GM23248 (cell line): ENCODE measurements at regions not wholly inside any gene's neighbourhood (a gene's known extent, or its start where the extent isn't known, plus 50 kb on each side); places are given as distances from the start of the nearest gene placed in this dataset.

ENCODE experiments used
- DNase-seq: peaks from one replicate; pipeline ENCODE4 v3.0.0-alpha.2; 2015
- H2AFZ ChIP-seq: fragments of 200-600 bp; sonication (generic); 2 replicates; pipeline ENCODE4 v1.6.1; 2016; ENCODE audit warnings: antibody characterized with exemption
- H3F3A ChIP-seq: fragments of 200-600 bp; sonication (generic); 2 replicates; pipeline ENCODE4 v1.6.1; 2016; ENCODE audit warnings: mild to moderate bottlenecking, antibody characterized with exemption, mixed run types; ENCODE audit not compliant: insufficient read depth
- H3K27ac ChIP-seq: fragments of 200-600 bp; sonication (generic); 2 replicates; pipeline ENCODE4 v1.5.1; 2016; ENCODE audit warnings: mild to moderate bottlenecking
- H3K27me3 ChIP-seq: fragments of 200-600 bp; sonication (generic); replicated peaks from 2 replicates; pipeline ENCODE4 v1.6.1; 2016; ENCODE audit warnings: mild to moderate bottlenecking; ENCODE audit not compliant: insufficient read depth
- H3K36me3 ChIP-seq: fragments of 200-600 bp; sonication (generic); 2 replicates; pipeline ENCODE4 v1.6.1; 2016; ENCODE audit warnings: low read depth, mild to moderate bottlenecking
- H3K4me1 ChIP-seq: fragments of 200-600 bp; sonication (generic); 2 replicates; pipeline ENCODE4 v1.6.1; 2016; ENCODE audit warnings: mild to moderate bottlenecking; ENCODE audit not compliant: insufficient read depth
- H3K4me2 ChIP-seq: fragments of 200-600 bp; sonication (generic); one replicate; pipeline ENCODE4 v1.6.1; 2016; ENCODE audit warnings: mild to moderate bottlenecking; ENCODE audit not compliant: unreplicated experiment
- H3K4me3 ChIP-seq: fragments of 200-600 bp; sonication (generic); 2 replicates; pipeline ENCODE4 v1.5.1; 2016; ENCODE audit warnings: mild to moderate bottlenecking
- H3K79me2 ChIP-seq: fragments of 200-600 bp; sonication (generic); 2 replicates; pipeline ENCODE4 v1.6.1; 2016; ENCODE audit warnings: mild to moderate bottlenecking; ENCODE audit not compliant: insufficient read depth
- H3K9ac ChIP-seq: fragments of 200-600 bp; sonication (generic); 2 replicates; pipeline ENCODE4 v1.6.1; 2016; ENCODE audit warnings: mild to moderate bottlenecking
- H3K9me2 ChIP-seq: fragments of 200-600 bp; sonication (generic); 2 replicates; pipeline ENCODE4 v1.6.1; 2016; ENCODE audit warnings: mixed run types, mild to moderate bottlenecking, moderate library complexity; ENCODE audit not compliant: insufficient read depth
- H3K9me3 ChIP-seq: fragments of 200-600 bp; sonication (generic); one replicate; pipeline ENCODE4 v1.6.1; 2017; ENCODE audit warnings: low read depth
- H4K20me1 ChIP-seq: fragments of 200-600 bp; sonication (generic); 2 replicates; pipeline ENCODE4 v1.6.0; 2016; ENCODE audit not compliant: insufficient read depth
- EZH2 ChIP-seq: fragments of 200-600 bp; sonication (generic); IDR thresholded peaks from 2 replicates; pipeline ENCODE4 v1.6.1; 2018; ENCODE audit warnings: antibody characterized with exemption, mild to moderate bottlenecking; ENCODE audit not compliant: insufficient read depth, poor library complexity, severe bottlenecking
- EZH2phosphoT487 ChIP-seq: fragments of 200-600 bp; sonication (generic); IDR thresholded peaks from 2 replicates; pipeline ENCODE4 v1.6.1; 2018; ENCODE audit warnings: antibody characterized with exemption, moderate library complexity, mild to moderate bottlenecking, low read depth; ENCODE audit not compliant: insufficient read depth
- WGBS, 2 experiments: methylation state at CpG; one replicate each; pipeline ENCODE4 v1.1.6; 2015 to 2017; ENCODE audit warnings: low lambda C conversion rate in 2 of 2, low coverage in 1 of 2; ENCODE audit errors: missing lambda C conversion rate in 2 of 2; 5-methylcytosine and 5-hydroxymethylcytosine counted together
- in situ Hi-C: fragments of 300-500 bp; cut with MboI; formaldehyde crosslinking; loops from 2 replicates; pipeline ENCODE4 v1.15.0; 2020

DNA sequence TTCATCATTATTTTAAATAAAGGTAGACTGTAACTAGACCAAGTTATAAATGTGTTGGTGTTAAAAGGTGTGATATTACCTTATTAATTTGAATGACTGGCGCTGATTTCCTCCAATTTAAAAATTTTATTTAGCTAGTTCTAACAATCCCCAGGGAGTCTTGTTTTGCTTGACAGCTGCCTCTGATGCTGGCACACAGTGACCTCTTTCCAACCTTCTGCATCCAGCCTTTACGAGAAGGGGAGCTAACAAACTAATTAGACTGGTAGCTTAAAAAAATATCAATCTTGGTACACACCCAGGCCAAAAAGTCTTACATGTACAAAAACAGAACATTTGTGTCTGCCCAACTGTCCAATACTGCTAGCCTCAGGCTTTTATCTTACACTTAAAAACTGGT is 51.8 kb upstream of the ENPEP start:
- Histone ChIP-seq H3K4me1 (no peaks in the 10 kb centered on the region), H2AFZ (no peak overlapping the region), H3K4me2 (no peak overlapping the region), H3K4me3 (no peak overlapping the region), H3K9ac (no peak overlapping the region), H3K9me3 (no peaks in the 10 kb centered on the region), H3K27me3 (peaks cover 8% of the 10 kb centered on the region; the same call in 1 of the 2 replicates), H3K36me3 (no peaks in the 10 kb centered on the region), H3K79me2 (no peaks in the 10 kb centered on the region), H3K9me2 (no peaks in the 10 kb centered on the region), H3K27ac (no peak overlapping the region), H4K20me1 (no peaks in the 10 kb centered on the region), H3F3A (no peaks in the 10 kb centered on the region)
- WGBS, 2 experiments, result 16 to 21% methylated on average over 2 of the region's 2 CpGs
- in situ Hi-C loops, result no loop called here
- DNase-seq, result no peak
- TF ChIP-seq EZH2phosphoT487 (no peak), EZH2 (no peak)

DNA sequence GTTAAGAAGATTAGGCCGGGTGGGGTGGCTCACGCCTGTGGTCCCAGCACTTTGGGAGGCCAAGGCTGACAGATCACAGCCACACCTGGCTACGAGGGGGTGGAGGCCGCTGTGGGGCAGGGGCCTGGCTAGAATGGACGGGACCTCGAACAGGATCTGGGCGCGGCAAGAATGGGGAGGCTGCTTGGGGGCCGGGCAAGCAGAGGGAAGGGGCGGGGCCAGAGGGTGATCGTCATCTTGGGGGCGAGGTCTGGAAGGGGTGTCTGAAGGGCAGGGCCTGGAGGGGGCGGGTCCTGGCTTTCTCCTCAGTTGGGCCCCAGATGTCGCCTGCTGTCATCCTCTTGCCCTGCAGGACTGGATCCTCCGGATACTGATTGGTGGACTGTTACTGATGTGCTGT is 57.3 kb upstream of the ENPEP start:
- Histone ChIP-seq H3F3A (no peaks in the 10 kb centered on the region), H3K4me1 (no peaks in the 10 kb centered on the region), H3K4me3 (no peak overlapping the region), H2AFZ (no peak overlapping the region), H3K9me3 (no peaks in the 10 kb centered on the region), H3K79me2 (no peaks in the 10 kb centered on the region), H4K20me1 (no peaks in the 10 kb centered on the region), H3K27ac (no peak overlapping the region), H3K9me2 (no peaks in the 10 kb centered on the region), H3K9ac (no peak overlapping the region), H3K27me3 (0 out of 2 replicates have a peak, but pooled peaks cover 3% of the 10 kb centered on the region), H3K36me3 (no peaks in the 10 kb centered on the region), H3K4me2 (no peak overlapping the region)
- WGBS, 2 experiments, result 68 to 81% methylated on average over 11 to 15 of the region's 15 CpGs
- DNase-seq, result no peak
- TF ChIP-seq EZH2 (no peak), EZH2phosphoT487 (no peak)
- in situ Hi-C loops, result no loop called here

DNA sequence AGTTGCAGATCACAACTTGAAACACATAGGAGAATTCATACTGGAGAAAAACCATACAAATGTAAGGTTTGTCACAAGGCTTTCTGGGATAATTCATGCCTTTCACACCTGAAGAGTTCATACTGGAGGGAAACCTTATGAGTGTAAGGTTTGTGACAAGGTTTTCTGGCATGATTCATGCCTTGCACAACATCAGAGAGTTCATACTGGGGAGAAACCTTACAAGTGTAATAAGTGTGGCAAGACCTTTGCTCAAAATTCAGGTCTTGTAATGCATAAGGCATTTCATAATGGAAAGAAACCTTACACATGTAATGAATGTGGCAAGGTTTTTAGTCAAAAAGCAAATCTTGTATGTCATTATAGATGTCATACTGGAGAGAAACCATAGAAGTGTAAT is 58.8 kb upstream of the ENPEP start:
- in situ Hi-C loops, result no loop called here
- no peak for TF ChIP-seq EZH2phosphoT487
- no peak for TF ChIP-seq EZH2
- no peaks in the 10 kb centered on the region for H3K4me1 ChIP-seq
- DNase-seq, result no peak
- H3K36me3 ChIP-seq, result no peaks in the 10 kb centered on the region
- no peak overlapping the region for H2AFZ ChIP-seq
- H3K4me3 ChIP-seq, result no peak overlapping the region
- H3K4me2 ChIP-seq, result no peak overlapping the region
- H3K9ac ChIP-seq, result no peak overlapping the region
- H3K27me3 ChIP-seq, result no peaks in the 10 kb centered on the region
- H3F3A ChIP-seq, result no peaks in the 10 kb centered on the region
- H3K9me3 ChIP-seq, result no peaks in the 10 kb centered on the region
- H3K27ac ChIP-seq, result no peak overlapping the region
- H4K20me1 ChIP-seq, result no peaks in the 10 kb centered on the region
- no peaks in the 10 kb centered on the region for H3K9me2 ChIP-seq
- H3K79me2 ChIP-seq, result no peaks in the 10 kb centered on the region

DNA sequence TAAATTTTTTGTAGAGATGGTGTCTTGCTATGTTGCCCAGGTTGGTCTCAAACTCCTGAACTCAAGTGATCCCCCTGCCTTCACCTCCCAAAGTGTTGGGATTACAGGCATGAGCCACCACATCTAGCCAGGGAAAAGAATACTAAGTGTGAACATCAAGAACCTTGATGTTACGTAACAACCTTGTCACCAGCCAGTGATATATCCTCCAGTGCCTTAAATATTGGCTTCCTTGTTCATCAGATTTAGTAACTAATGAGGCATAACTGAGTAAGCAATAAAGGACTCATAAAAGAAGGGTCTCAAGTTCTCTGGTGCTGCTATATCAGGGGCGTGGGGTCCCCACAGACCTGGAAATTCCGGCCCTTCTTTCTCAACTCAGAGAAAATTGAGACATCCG is 60.5 kb upstream of the ENPEP start:
- Histone ChIP-seq H3K79me2 (no peaks in the 10 kb centered on the region), H4K20me1 (no peaks in the 10 kb centered on the region), H3K36me3 (no peaks in the 10 kb centered on the region), H3K4me2 (no peak overlapping the region), H3K27me3 (no peaks in the 10 kb centered on the region), H3K4me3 (no peak overlapping the region), H3F3A (no peaks in the 10 kb centered on the region), H3K9ac (no peak overlapping the region), H2AFZ (no peak overlapping the region), H3K4me1 (no peaks in the 10 kb centered on the region), H3K9me3 (no peaks in the 10 kb centered on the region), H3K27ac (no peak overlapping the region), H3K9me2 (no peaks in the 10 kb centered on the region)
- TF ChIP-seq EZH2phosphoT487 (no peak), EZH2 (no peak)
- in situ Hi-C loops, result no loop called here
- 62 to 66% methylated on average over 4 of the region's 4 CpGs for WGBS, 2 experiments
- no peak for DNase-seq

DNA sequence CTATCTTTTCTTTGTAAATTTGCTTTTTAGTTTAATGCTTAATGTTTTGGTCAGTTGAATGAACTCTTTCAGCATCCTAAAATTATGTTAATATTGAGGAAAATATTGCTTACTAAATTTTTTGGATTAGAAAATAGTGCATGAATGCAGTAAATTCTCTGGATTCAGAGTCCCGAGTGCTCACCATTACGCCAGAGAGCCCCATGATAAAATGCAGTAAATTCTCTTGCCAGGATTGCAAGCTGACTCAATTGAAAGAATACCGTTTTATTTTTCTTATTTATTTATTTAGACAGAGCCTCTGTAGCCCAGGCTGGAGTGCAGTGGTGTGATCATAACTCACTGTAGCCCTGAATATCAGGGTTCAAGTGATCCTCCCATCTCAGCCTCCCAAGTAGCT is 60.9 kb upstream of the ENPEP start:
- in situ Hi-C loops, result no loop called here
- DNase-seq, result no peak
- no peaks in the 10 kb centered on the region for H3K27me3 ChIP-seq
- no peaks in the 10 kb centered on the region for H4K20me1 ChIP-seq
- no peak overlapping the region for H2AFZ ChIP-seq
- no peaks in the 10 kb centered on the region for H3K9me2 ChIP-seq
- no peak overlapping the region for H3K9ac ChIP-seq
- no peaks in the 10 kb centered on the region for H3K36me3 ChIP-seq
- no peaks in the 10 kb centered on the region for H3K79me2 ChIP-seq
- no peaks in the 10 kb centered on the region for H3F3A ChIP-seq
- no peak overlapping the region for H3K27ac ChIP-seq
- WGBS, 2 experiments, result 2 to 6% methylated on average over 3 of the region's 3 CpGs
- no peaks in the 10 kb centered on the region for H3K9me3 ChIP-seq
- H3K4me1 ChIP-seq, result no peaks in the 10 kb centered on the region
- no peak for TF ChIP-seq EZH2phosphoT487
- TF ChIP-seq EZH2, result no peak
- H3K4me3 ChIP-seq, result no peak overlapping the region
- no peak overlapping the region for H3K4me2 ChIP-seq
